MM.1S (cell line): ENCODE measurements at regions not wholly inside any gene's neighbourhood (a gene's known extent, or its start where the extent isn't known, plus 50 kb on each side); places are given as distances from the start of the nearest gene placed in this dataset.

Source experiments
- DNase-seq: peaks from one replicate; pipeline ENCODE4 v3.0.0-alpha.2; 2015
- H2AFZ ChIP-seq: fragments of 300-600 bp; sonication (generic); 2 replicates; pipeline ENCODE4 v1.6.0; 2016; ENCODE audit warnings: antibody characterized with exemption, low read length
- H3F3A ChIP-seq: fragments of 300-600 bp; sonication (generic); 2 replicates; pipeline ENCODE4 v1.6.1; 2016; ENCODE audit warnings: mild to moderate bottlenecking, antibody characterized with exemption, low read length, moderate library complexity, mixed read lengths; ENCODE audit not compliant: insufficient read depth
- H3K27ac ChIP-seq: fragments of 300-600 bp; sonication (generic); 2 replicates; pipeline ENCODE4 v1.5.1; 2016; ENCODE audit warnings: mild to moderate bottlenecking, low read length
- H3K27me3 ChIP-seq: fragments of 300-600 bp; sonication (generic); replicated peaks from 2 replicates; pipeline ENCODE4 v1.6.0; 2016; ENCODE audit warnings: low read length; ENCODE audit not compliant: insufficient read depth
- H3K36me3 ChIP-seq: fragments of 300-600 bp; sonication (generic); replicated peaks from 2 replicates; pipeline ENCODE4 v1.6.1; 2016; ENCODE audit warnings: mild to moderate bottlenecking, low read length, mixed read lengths; ENCODE audit not compliant: insufficient read depth
- H3K4me1 ChIP-seq: fragments of 300-600 bp; sonication (generic); 2 replicates; pipeline ENCODE4 v1.6.1; 2016; ENCODE audit warnings: low read length, mixed read lengths
- H3K4me2 ChIP-seq: fragments of 300-600 bp; sonication (generic); 2 replicates; pipeline ENCODE4 v1.6.0; 2016; ENCODE audit warnings: low read depth, low read length
- H3K4me3 ChIP-seq: fragments of 300-600 bp; sonication (generic); 2 replicates; pipeline ENCODE4 v1.5.1; 2016; ENCODE audit warnings: low read length, mixed read lengths
- H3K79me2 ChIP-seq: fragments of 300-600 bp; sonication (generic); 2 replicates; pipeline ENCODE4 v1.6.1; 2016; ENCODE audit warnings: mixed run types, low read length, mixed read lengths
- H3K9ac ChIP-seq: fragments of 300-600 bp; sonication (generic); 2 replicates; pipeline ENCODE4 v1.6.1; 2016; ENCODE audit warnings: low read length, mixed read lengths
- H3K9me2 ChIP-seq: fragments of 300-600 bp; sonication (generic); replicated peaks from 2 replicates; pipeline ENCODE4 v1.6.1; 2016; ENCODE audit warnings: mild to moderate bottlenecking, low read length, mixed read lengths; ENCODE audit not compliant: insufficient read depth
- H3K9me3 ChIP-seq: fragments of 300-600 bp; sonication (generic); replicated peaks from 2 replicates; pipeline ENCODE4 v1.6.1; 2016; ENCODE audit warnings: mild to moderate bottlenecking, low read length, mixed read lengths; ENCODE audit not compliant: insufficient read depth
- H4K20me1 ChIP-seq: fragments of 300-600 bp; sonication (generic); 2 replicates; pipeline ENCODE4 v1.6.1; 2016; ENCODE audit warnings: mild to moderate bottlenecking, low read length, moderate library complexity, mixed read lengths; ENCODE audit not compliant: insufficient read depth
- EZH2 ChIP-seq: fragments of 300-600 bp; sonication (generic); optimal IDR thresholded peaks from 2 replicates; pipeline ENCODE3; 2017; ENCODE audit warnings: low read depth, mild to moderate bottlenecking, antibody characterized with exemption, low read length, mixed read lengths
- EZH2phosphoT487 ChIP-seq: fragments of 300-600 bp; sonication (generic); IDR thresholded peaks from 2 replicates; pipeline ENCODE4 v1.6.1; 2018; ENCODE audit warnings: antibody characterized with exemption, low read length
- TF ChIP-seq, protein P1 (sequence below): fragments of 300-600 bp; sonication (generic); IDR thresholded peaks from 2 replicates; pipeline ENCODE4 v1.5.1; 2016; ENCODE audit warnings: antibody characterized with exemption, low read length, mixed read lengths

DNA sequence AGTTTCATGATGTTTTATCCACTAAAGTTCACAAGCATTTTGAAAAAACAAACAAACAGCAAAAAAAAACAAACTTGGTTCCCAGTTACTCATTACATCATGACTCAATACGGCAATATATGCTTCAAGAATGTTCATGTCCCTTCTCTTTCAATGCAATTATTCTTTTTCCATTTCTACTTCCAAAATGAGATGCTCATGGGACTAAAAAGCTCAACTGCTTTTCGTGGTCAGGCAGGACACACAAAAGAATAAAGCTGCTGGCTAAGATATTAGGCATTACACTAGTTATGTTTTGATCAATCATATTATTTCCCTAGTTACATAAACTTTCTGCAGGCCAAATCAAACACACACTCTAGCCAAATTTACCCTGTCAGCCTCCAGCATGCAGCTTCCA is 301.3 kb downstream of the EPHA4 start:
- Histone ChIP-seq H3F3A (no peaks in the 10 kb centered on the region), H3K27ac (no peak overlapping the region), H3K4me2 (no peak overlapping the region), H3K4me1 (no peaks in the 10 kb centered on the region), H2AFZ (no peak overlapping the region), H3K9ac (no peak overlapping the region), H4K20me1 (no peaks in the 10 kb centered on the region), H3K79me2 (no peaks in the 10 kb centered on the region), H3K4me3 (no peak overlapping the region), H3K9me3 (no peaks in the 10 kb centered on the region), H3K36me3 (no peaks in the 10 kb centered on the region), H3K27me3 (no peaks in the 10 kb centered on the region), H3K9me2 (no peaks in the 10 kb centered on the region)
- DNase-seq = no peak
- no peak for TF ChIP-seq EZH2phosphoT487

DNA sequence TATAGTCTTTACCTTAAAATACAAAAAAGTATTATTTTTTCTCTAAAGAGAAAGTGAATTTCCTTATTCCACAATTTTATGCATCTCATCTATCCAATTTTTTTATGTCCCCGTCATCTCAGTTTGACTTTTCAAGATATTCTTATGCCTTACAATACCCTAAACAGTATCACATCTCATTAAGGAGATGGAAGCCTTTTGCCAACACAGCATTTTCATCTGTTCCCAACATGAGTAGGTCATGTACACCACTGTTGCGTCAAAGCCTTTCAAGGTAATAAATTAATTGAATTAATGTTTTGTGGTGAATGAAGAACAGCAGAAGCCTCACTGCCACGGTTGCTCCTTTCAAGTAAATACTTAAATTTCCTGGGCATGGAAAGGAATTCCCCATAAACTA is 299.4 kb downstream of the EPHA4 start:
- no peak for TF ChIP-seq EZH2
- no peak for TF ChIP-seq EZH2phosphoT487
- TF ChIP-seq, protein P1, sequence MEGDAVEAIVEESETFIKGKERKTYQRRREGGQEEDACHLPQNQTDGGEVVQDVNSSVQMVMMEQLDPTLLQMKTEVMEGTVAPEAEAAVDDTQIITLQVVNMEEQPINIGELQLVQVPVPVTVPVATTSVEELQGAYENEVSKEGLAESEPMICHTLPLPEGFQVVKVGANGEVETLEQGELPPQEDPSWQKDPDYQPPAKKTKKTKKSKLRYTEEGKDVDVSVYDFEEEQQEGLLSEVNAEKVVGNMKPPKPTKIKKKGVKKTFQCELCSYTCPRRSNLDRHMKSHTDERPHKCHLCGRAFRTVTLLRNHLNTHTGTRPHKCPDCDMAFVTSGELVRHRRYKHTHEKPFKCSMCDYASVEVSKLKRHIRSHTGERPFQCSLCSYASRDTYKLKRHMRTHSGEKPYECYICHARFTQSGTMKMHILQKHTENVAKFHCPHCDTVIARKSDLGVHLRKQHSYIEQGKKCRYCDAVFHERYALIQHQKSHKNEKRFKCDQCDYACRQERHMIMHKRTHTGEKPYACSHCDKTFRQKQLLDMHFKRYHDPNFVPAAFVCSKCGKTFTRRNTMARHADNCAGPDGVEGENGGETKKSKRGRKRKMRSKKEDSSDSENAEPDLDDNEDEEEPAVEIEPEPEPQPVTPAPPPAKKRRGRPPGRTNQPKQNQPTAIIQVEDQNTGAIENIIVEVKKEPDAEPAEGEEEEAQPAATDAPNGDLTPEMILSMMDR = no peak
- no peak overlapping the region for H2AFZ ChIP-seq
- H3K9me2 ChIP-seq = no peaks in the 10 kb centered on the region
- no peak overlapping the region for H3K9ac ChIP-seq
- no peaks in the 10 kb centered on the region for H4K20me1 ChIP-seq
- DNase-seq = no peak
- no peak overlapping the region for H3K27ac ChIP-seq
- H3K9me3 ChIP-seq = no peaks in the 10 kb centered on the region
- H3K36me3 ChIP-seq = no peaks in the 10 kb centered on the region
- H3F3A ChIP-seq = no peaks in the 10 kb centered on the region
- no peaks in the 10 kb centered on the region for H3K27me3 ChIP-seq
- H3K4me1 ChIP-seq = no peaks in the 10 kb centered on the region
- H3K4me3 ChIP-seq = no peak overlapping the region
- H3K4me2 ChIP-seq = no peak overlapping the region
- H3K79me2 ChIP-seq = no peaks in the 10 kb centered on the region

DNA sequence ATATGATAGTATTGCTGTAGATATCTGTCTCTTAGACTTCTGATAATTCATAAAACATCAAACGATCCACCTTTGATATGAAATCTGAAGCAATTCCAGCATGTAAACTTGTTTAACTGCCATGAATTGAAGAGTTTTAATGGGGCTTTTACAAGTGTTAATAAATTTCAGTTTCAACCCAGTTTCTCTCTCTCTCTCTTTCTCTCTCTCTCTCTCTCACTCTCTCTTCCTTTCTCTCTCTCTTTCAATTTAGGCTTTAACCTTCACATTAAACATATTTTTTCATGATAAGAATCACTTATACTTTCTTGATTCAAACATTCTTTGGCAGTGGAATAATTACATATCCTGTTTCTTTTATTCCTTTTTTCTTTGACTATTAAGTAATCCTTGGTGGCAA is 296.1 kb downstream of the EPHA4 start:
- H3K27me3 ChIP-seq = no peaks in the 10 kb centered on the region
- no peaks in the 10 kb centered on the region for H3K36me3 ChIP-seq
- H3K9me2 ChIP-seq = no peaks in the 10 kb centered on the region
- H3K4me1 ChIP-seq = no peaks in the 10 kb centered on the region
- no peak overlapping the region for H3K27ac ChIP-seq
- H4K20me1 ChIP-seq = no peaks in the 10 kb centered on the region
- H3K79me2 ChIP-seq = no peaks in the 10 kb centered on the region
- no peak for DNase-seq
- H3K9me3 ChIP-seq = no peaks in the 10 kb centered on the region
- no peak overlapping the region for H3K4me3 ChIP-seq
- TF ChIP-seq EZH2 (no peak), EZH2phosphoT487 (no peak)
- TF ChIP-seq, protein P1 = no peak
- no peak overlapping the region for H3K9ac ChIP-seq
- no peak overlapping the region for H2AFZ ChIP-seq
- no peaks in the 10 kb centered on the region for H3F3A ChIP-seq
- no peak overlapping the region for H3K4me2 ChIP-seq

DNA sequence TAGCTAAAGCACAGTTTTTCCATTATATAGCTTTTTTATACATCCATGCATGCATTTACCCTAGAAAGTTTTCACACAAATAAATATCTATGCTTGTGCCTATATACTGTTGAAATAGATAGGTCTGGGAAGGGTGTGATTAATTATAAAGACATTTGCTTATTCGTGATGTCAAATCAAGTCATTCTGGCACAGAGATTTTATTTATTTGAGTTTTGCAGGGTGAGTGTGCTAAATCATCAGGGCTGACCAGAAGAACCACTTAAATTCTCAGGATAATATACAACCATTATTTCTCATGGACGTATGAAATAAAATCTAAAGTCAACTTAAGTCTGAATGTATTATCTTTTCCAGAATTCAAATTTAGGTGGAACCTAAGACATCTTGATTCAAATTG is 295.5 kb downstream of the EPHA4 start:
- no peaks in the 10 kb centered on the region for H3K36me3 ChIP-seq
- no peaks in the 10 kb centered on the region for H3K4me1 ChIP-seq
- no peaks in the 10 kb centered on the region for H4K20me1 ChIP-seq
- DNase-seq = no peak
- H3K4me3 ChIP-seq = no peak overlapping the region
- no peak overlapping the region for H3K27ac ChIP-seq
- H2AFZ ChIP-seq = no peak overlapping the region
- no peak overlapping the region for H3K4me2 ChIP-seq
- no peaks in the 10 kb centered on the region for H3K9me2 ChIP-seq
- TF ChIP-seq EZH2 = no peak
- no peak for TF ChIP-seq EZH2phosphoT487
- TF ChIP-seq, protein P1 = no peak
- no peaks in the 10 kb centered on the region for H3F3A ChIP-seq
- H3K27me3 ChIP-seq = no peaks in the 10 kb centered on the region
- H3K9ac ChIP-seq = no peak overlapping the region
- H3K79me2 ChIP-seq = no peaks in the 10 kb centered on the region
- no peaks in the 10 kb centered on the region for H3K9me3 ChIP-seq
